PC-9 (cell line): ENCODE measurements at regions not wholly inside any gene's neighbourhood (a gene's known extent, or its start where the extent isn't known, plus 50 kb on each side); places are given as distances from the start of the nearest gene placed in this dataset.

Experiments
- CTCF ChIP-seq: fragments of 200-600 bp; sonication (generic); conservative IDR thresholded peaks from 2 replicates; pipeline ENCODE4 v1.6.1; 2017; ENCODE audit warnings: mixed run types, antibody characterized with exemption, mild to moderate bottlenecking, moderate library complexity
- EZH2 ChIP-seq: fragments of 200-600 bp; sonication (generic); IDR thresholded peaks from 2 replicates; pipeline ENCODE4 v1.8.0; 2017; ENCODE audit warnings: antibody characterized with exemption, low read depth

DNA sequence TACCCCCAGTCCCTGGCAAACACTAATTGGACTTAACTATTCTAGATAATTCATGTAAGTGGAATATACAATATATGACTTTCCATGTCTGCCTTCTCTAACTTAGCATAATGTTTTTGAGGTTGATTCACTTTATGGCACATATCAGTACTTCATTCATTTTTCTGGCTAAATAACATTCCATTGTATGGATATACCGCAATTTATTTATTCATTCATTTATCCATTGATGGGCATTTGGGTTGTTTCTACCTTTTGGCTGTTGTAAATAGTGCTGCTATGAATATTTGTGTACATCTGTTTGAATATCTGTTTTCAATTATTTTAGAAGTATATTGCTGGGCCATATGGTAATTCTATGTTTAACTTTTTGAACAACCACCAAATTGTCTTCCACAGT, 616.3 kb downstream of the UTRN start:
- TF ChIP-seq EZH2 (no peak), CTCF (no peak)
